Hematopoietic multipotent progenitor cell treated with erythropoietin and hydrocortisone succinate and interleukin-3 and kit ligand, for 4 days (in vitro differentiated cells): ENCODE measurements at regions not wholly inside any gene's neighbourhood (a gene's known extent, or its start where the extent isn't known, plus 50 kb on each side); places are given as distances from the start of the nearest gene placed in this dataset.

ENCODE experiments used
- DNase-seq: peaks from one replicate; pipeline ENCODE4 v3.0.0-alpha.2; 2015

DNA sequence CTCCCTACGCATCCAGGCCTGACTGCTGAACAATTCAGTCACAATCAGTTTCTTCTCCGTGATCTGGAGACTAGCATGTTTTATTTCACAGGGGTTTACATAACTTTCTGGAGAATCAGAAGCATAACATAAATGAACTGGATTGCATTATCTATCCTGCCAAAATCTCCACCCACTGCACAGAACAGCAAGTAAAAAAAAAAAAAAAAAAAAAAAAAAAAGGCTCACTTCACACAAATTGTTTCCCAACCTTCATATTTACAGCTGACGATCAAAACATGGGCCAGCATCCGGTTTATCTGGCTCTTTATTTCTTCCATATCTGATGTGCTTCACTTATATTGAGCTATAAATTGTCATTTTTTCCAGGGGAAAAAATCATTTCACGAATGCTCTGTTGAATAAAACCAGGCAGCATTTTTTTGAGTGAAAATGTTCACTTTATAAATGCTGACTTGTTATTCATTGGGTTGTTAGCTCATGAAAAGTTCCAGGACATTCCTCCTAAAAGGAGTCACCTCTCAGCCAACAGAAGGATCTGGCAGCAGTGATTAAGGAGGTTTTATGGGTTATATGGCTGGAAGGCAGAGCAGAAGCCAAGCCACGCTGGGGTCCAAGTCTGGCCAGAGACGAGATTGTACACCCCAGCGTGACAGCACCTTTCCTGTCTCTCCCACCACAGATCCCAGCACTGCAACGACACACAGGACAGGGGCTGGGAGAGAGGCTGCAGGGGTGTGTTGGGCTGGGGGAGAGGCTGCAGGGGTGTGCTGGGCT lies 51.2 kb upstream of the GLI2 start:
- DNase-seq = no peak

DNA sequence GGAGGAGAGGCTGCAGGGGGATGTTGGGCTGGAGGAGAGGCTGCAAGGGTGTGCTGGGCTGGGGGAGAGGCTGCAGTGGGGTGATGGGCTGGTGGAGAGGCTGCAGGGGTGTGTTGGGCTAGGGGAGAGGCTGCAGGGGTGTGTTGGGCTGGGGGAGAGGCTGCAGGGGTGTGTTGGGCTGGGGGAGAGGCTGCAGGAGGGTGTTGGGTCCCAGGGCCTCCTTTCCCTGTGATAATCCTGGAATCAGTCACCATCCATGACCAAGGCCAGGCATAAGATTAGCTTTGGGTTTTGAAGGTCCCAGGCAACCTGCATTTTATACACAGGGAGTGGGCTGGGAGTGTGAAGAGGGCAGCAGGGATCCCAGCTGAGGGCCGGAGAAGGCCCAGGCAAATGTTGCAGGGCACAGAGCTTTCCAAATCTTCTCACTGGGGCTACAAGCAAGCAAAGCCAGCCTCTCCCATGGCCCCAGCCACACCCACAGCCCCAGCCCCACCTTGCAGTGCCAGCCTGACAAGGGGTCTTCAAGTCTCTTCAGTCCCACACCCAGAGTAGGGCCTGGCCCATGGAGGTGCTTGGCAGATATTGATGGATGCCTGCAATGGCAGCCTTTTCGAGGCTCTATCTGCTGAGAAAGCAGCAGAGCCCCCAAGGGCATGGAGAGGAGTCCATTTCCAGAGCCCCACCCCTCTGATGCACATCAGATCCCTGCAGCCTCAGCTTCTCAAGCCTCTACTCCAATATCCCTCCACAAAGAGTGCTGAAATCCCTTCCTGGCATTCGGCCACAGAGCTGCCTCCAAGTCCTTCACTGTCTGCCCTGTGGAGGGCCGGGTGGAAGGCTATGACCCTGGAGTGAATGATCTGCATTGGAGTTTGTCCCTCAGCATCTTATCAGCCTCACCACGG lies 50.3 kb upstream of the GLI2 start:
- no peak for DNase-seq
